ENCODE measurements at regions not wholly inside any gene's neighbourhood (a gene's known extent, or its start where the extent isn't known, plus 50 kb on each side); places are given as distances from the start of the nearest gene placed in this dataset.
"Not testable (repeated sequence)": the region's sequence is repeated elsewhere in the genome, so short reads cannot be mapped to it uniquely, and the experiment has no call there.

DNA sequence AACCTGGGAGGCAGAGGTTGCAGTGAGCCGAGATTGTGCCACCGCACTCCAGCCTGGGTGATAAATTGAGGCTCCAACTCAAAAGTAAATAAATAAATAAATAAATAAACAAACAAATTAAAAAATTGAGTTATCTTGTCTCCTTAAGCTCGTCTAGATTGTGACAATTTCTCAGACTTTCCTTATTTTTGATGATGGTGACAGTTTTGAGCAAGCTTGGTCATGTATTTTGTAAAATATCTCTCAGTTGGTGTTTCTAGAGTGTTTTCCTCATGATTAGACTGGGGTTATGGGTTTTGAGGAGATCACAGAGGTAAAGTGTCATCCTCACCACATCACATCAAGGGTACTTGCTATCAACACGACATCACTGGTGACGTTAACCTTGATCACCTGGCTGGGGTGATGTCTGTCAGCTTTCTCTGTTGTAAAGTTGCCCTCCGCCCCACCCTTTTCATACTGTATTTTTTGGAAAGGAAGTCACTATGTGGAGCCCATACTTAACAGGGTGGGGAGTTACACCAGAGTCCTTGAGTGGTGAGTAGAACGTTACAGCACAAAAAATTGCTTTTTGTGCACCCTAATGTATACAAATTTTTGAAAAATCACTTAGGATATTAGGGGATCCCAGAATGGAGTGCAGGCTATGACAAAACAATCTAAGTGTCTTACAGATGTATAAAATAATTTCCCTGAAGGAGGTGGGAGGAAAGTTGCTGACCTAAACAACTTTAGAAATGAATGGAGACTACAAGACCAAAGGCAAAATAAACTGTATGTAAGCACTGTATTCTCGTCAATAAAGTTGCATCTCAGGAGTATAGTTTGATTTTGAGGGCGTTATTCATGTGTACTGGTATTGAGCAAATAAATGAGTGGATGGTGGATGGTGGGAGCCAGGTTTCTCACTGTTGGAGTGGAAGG lies 116.4 kb upstream of the SGK1 start:
- no peak overlapping the region for H3K27ac ChIP-seq
- ChIA-PET POLR2A (ENCODE audit: low non-redundant PET) (no interaction called here), CTCF (no interaction called here)
- TF ChIP-seq, protein P1, sequence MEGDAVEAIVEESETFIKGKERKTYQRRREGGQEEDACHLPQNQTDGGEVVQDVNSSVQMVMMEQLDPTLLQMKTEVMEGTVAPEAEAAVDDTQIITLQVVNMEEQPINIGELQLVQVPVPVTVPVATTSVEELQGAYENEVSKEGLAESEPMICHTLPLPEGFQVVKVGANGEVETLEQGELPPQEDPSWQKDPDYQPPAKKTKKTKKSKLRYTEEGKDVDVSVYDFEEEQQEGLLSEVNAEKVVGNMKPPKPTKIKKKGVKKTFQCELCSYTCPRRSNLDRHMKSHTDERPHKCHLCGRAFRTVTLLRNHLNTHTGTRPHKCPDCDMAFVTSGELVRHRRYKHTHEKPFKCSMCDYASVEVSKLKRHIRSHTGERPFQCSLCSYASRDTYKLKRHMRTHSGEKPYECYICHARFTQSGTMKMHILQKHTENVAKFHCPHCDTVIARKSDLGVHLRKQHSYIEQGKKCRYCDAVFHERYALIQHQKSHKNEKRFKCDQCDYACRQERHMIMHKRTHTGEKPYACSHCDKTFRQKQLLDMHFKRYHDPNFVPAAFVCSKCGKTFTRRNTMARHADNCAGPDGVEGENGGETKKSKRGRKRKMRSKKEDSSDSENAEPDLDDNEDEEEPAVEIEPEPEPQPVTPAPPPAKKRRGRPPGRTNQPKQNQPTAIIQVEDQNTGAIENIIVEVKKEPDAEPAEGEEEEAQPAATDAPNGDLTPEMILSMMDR (conservative IDR thresholded peaks at IDR 0.05; ENCODE audit: low read depth): no peak
- no peak for DNase-seq (ENCODE audit: low spot score)

DNA sequence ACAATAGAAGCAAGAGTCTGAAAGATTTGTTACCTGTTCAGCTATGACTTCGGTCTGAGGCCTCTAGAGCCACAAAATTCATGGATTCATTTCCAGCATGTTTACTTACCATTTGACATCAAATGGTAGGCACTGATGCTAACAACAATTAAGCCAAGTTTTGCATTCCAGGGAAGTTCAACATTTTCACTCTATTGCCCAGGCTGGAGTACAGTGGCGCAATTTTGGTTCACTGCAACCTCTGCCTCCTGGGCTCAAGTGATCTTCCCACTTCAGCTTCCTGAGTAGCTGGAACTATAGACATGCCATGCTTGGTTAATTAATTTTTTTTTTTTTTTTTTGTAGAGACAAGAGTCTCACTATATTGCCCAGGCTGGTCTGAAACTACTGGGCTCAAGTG lies 114.1 kb upstream of the SGK1 start:
- TF ChIP-seq, protein P1 (conservative IDR thresholded peaks at IDR 0.05; ENCODE audit: low read depth): no peak
- POLR2A ChIA-PET (ENCODE audit: low non-redundant PET): no interaction called here
- no peak for DNase-seq (ENCODE audit: low spot score)
- CTCF ChIA-PET: interaction anchor here (1.1 kb wide), 1 partner anchor 14 kb away, joined by 3 read pairs; no protein-coding TSS in a partner anchor
- no peak overlapping the region for H3K27ac ChIP-seq

DNA sequence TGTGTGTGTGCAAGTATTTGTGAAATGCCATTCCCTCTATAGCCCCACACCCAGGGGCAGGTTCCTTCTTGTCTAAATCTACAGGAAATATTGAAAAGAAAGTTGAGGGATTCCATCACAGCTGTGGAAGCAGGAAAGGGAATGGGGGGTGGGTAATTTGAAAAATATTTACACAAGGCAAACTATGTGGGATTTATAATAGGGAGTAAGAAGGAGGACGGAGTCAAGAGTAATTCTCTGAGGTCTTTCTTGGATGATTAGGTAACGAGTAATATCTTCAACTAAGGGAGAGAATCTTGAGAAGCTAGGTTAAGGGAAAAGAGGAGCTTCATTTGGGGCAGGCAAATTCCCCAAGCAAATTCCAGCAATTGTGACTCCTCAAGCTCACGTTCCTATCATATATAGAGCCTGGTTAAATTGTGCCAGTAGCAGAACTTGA lies 113.5 kb upstream of the SGK1 start:
- no peak for DNase-seq (ENCODE audit: low spot score)
- TF ChIP-seq, protein P1 (conservative IDR thresholded peaks at IDR 0.05; ENCODE audit: low read depth): no peak
- ChIA-PET CTCF (interaction anchor here (1.1 kb wide), 1 partner anchor 13 kb away, joined by 3 read pairs; no protein-coding TSS in a partner anchor), POLR2A (ENCODE audit: low non-redundant PET) (no interaction called here)
- no peak overlapping the region for H3K27ac ChIP-seq

DNA sequence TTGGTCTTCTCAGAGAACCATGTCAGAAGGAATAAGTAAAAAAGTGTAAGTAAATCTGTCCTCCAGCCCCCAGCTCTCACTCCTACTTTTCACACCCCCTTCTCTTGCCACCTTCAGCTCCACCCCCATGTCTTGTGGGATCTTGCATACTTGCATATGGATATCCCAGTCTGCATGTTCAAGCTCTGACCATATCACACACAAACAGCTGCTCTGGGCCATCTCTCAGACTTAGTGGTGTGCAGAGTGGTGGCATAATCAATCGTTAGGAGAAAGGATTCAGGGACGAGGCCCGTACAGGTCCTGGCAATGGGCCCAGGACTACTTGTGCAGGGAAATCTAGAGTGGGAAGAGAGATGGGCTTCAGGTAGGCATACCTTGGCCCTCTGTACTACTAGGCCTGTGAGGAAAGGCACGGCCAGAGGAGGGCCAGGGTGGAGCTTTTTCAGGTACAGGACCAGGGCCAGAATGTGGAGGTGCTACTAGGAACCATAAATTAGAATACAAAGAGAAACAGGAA lies 112.0 kb upstream of the SGK1 start:
- POLR2A ChIA-PET (ENCODE audit: low non-redundant PET): no interaction called here
- no peak for DNase-seq (ENCODE audit: low spot score)
- TF ChIP-seq, protein P1 (conservative IDR thresholded peaks at IDR 0.05; ENCODE audit: low read depth): no peak
- no peak overlapping the region for H3K27ac ChIP-seq
- CTCF ChIA-PET: no interaction called here

DNA sequence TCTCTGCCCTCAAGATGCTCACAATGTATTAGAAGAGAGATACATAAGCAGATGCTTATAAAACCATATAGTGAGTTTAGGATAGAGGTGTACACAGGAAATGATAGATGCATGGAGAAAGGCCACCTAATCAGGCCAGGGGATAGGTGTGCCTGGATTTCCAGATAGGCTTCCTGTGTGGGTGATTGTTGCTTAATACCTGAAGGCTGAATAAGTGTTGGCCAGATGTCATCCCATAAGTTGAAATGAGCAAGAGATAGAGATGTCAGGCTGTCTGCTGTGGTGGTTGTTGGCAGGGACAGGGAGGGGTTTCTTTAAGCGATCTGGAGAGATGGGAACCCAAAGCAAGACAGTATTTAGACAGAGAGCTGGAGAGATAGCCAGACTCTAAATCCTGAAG lies 109.8 kb upstream of the SGK1 start:
- CTCF ChIA-PET: no interaction called here
- POLR2A ChIA-PET (ENCODE audit: low non-redundant PET): no interaction called here
- no peak overlapping the region for H3K27ac ChIP-seq
- TF ChIP-seq, protein P1 (conservative IDR thresholded peaks at IDR 0.05; ENCODE audit: low read depth): no peak
- DNase-seq (ENCODE audit: low spot score): no peak

DNA sequence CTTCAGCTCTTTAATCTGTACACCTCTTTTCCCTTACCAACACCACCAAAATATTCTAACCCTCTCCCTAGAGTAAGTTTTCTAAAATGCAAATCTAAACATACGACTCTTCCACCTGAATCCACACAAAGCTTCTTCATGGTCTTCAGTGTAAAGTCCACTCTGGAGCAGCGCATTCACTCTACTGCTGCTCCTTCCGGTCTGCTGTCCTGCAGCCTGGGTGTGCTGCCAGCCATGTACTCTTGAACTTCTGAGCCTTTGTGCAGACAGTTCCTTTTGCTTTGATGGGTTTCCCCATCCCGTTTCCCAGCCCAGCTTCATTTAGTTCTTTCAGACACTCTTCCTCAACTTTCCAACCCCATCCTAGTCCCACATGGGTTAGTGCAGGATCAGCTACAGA lies 108.7 kb upstream of the SGK1 start:
- DNase-seq (ENCODE audit: low spot score): no peak
- TF ChIP-seq, protein P1 (conservative IDR thresholded peaks at IDR 0.05; ENCODE audit: low read depth): no peak
- CTCF ChIA-PET: interaction anchor here (1.0 kb wide), 1 partner anchor 197 kb away, joined by 3 read pairs; no protein-coding TSS in a partner anchor
- H3K27ac ChIP-seq: no peak overlapping the region
- POLR2A ChIA-PET (ENCODE audit: low non-redundant PET): no interaction called here

DNA sequence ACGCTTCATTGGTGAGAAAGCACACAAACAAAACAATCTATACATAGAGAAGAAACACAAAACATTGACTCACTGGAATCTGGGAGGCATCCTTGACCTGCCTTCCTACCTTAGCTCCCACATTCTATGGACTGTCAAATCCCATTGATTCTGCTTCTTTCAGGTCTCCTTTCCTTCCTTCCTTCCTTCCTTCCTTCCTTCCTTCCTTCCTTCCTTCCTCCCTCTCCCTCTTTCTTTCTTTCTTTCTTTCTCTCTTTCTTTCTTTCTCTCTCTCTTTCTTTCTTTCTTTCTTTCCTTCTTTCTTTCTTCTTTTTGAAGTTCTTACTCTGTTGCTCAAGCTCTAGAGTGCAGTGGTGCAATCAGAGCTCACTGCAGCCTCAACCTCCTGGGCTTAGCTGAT lies 108.0 kb upstream of the SGK1 start:
- ChIA-PET POLR2A (ENCODE audit: low non-redundant PET) (interaction anchor here (0.6 kb wide), 1 partner anchor 1921 kb away, joined by 25 read pairs; no protein-coding TSS in a partner anchor), CTCF (interaction anchor here (1.0 kb wide), 1 partner anchor 197 kb away, joined by 3 read pairs; no protein-coding TSS in a partner anchor)
- not testable (repeated sequence) for DNase-seq (ENCODE audit: low spot score); H3K27ac ChIP-seq
